ENCODE measurements at regions not wholly inside any gene's neighbourhood (a gene's known extent, or its start where the extent isn't known, plus 50 kb on each side); places are given as distances from the start of the nearest gene placed in this dataset.

DNA sequence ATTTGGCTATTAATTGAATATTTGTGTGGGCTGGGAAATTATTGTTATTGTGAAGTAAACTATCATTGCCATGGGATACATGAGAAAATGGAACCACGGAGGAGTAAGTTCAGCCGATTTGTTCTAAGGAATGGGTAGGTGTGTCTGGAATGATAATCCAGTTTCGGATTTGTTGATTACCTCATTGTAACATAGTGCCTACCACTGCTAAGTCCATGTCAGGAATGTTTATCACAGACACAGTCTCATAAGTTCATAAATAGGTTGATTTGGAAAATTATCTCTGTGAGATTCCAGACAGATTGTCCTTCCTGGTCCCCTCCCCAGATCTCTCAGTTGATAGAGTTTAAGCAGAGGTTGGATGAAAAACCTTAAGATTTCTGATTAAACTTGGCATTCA lies 78.1 kb upstream of the MAST4 start:
- no peaks in the 10 kb centered on the region for H3K36me3 ChIP-seq (ENCODE audit: control insufficient read depth in 2 of 2, insufficient read depth in 1 of 2, low read length in 2 of 2)
- H3K27ac ChIP-seq (ENCODE audit: extremely low read depth, low read depth, low read length): no peak overlapping the region
- ChIA-PET POLR2A (no interaction called here), CTCF (interaction anchor here (0.6 kb wide), 1 partner anchor 307 kb away, joined by 3 read pairs; no protein-coding TSS in a partner anchor)
- H3K4me1 ChIP-seq (ENCODE audit: control insufficient read depth, insufficient read depth, low read length): no peaks in the 10 kb centered on the region
- no peaks in the 10 kb centered on the region; the same call in 1 of the 2 replicates for H3K9me3 ChIP-seq (ENCODE audit: control insufficient read depth, insufficient read depth, low read depth, low read length)
- no peak for TF ChIP-seq ZNF530 (tag by site-specific recombination; IDR thresholded peaks at IDR 0.05; ENCODE audit: low read depth)
- no peak for TF ChIP-seq REPIN1 (tag by site-specific recombination; IDR thresholded peaks at IDR 0.05; ENCODE audit: low read depth)
- no peak for TF ChIP-seq MZF1 (tag by site-specific recombination; IDR thresholded peaks at IDR 0.05; ENCODE audit: borderline replicate concordance)
- TF ChIP-seq, protein P1, sequence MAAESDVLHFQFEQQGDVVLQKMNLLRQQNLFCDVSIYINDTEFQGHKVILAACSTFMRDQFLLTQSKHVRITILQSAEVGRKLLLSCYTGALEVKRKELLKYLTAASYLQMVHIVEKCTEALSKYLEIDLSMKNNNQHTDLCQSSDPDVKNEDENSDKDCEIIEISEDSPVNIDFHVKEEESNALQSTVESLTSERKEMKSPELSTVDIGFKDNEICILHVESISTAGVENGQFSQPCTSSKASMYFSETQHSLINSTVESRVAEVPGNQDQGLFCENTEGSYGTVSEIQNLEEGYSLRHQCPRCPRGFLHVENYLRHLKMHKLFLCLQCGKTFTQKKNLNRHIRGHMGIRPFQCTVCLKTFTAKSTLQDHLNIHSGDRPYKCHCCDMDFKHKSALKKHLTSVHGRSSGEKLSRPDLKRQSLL (tag by site-specific recombination; IDR thresholded peaks at IDR 0.05): no peak
- TF ChIP-seq ZNF121 (tag by site-specific recombination; IDR thresholded peaks at IDR 0.05): no peak
- no peak for TF ChIP-seq ZNF140 (tag by site-specific recombination; IDR thresholded peaks at IDR 0.05)
- TF ChIP-seq ZNF23 (tag by site-specific recombination; IDR thresholded peaks at IDR 0.05; ENCODE audit: borderline replicate concordance): no peak
- no peak for TF ChIP-seq MEIS1 (CRISPR knock-in tag; IDR thresholded peaks at IDR 0.05; ENCODE audit: borderline replicate concordance)
- no peak for TF ChIP-seq SCRT1 (tag by site-specific recombination; IDR thresholded peaks at IDR 0.05; ENCODE audit: borderline replicate concordance)
- no peak for TF ChIP-seq ZNF624 (tag by site-specific recombination; IDR thresholded peaks at IDR 0.05)
- TF ChIP-seq ZNF701 (tag by site-specific recombination; IDR thresholded peaks at IDR 0.05): no peak
- H3K4me3 ChIP-seq (ENCODE audit: low read depth, low read length): no peak overlapping the region

GRCh38 chr5:66518753-66519152 lies 77.4 kb upstream of the MAST4 start:
- no peaks in the 10 kb centered on the region; the same call in 1 of the 2 replicates for H3K9me3 ChIP-seq (ENCODE audit: control insufficient read depth, insufficient read depth, low read depth, low read length)
- no peak overlapping the region for H3K27ac ChIP-seq (ENCODE audit: extremely low read depth, low read depth, low read length)
- H3K4me3 ChIP-seq (ENCODE audit: low read depth, low read length): no peak overlapping the region
- H3K4me1 ChIP-seq (ENCODE audit: control insufficient read depth, insufficient read depth, low read length): no peaks in the 10 kb centered on the region
- H3K36me3 ChIP-seq (ENCODE audit: control insufficient read depth in 2 of 2, insufficient read depth in 1 of 2, low read length in 2 of 2): no peaks in the 10 kb centered on the region
- CTCF ChIA-PET: interaction anchor here (0.6 kb wide), 2 partner anchors 159 to 306 kb away, joined by 3 read pairs; no protein-coding TSS in a partner anchor
- POLR2A ChIA-PET: no interaction called here
- TF ChIP-seq ZNF350 (tag by site-specific recombination; IDR thresholded peaks at IDR 0.05) (no peak), GLIS1 (tag by site-specific recombination; IDR thresholded peaks at IDR 0.05) (no peak), ZNF626 (tag by site-specific recombination; IDR thresholded peaks at IDR 0.05) (no peak), ZNF660 (tag by site-specific recombination; IDR thresholded peaks at IDR 0.05) (no peak), ZNF10 (tag by site-specific recombination; IDR thresholded peaks at IDR 0.05) (no peak), ZNF211 (tag by site-specific recombination; IDR thresholded peaks at IDR 0.05; ENCODE audit: low read depth) (no peak), GLIS2 (tag by site-specific recombination; IDR thresholded peaks at IDR 0.05) (no peak), ZNF391 (tag by site-specific recombination; IDR thresholded peaks at IDR 0.05; ENCODE audit: borderline replicate concordance, low read depth) (no peak), ZNF274 (IDR thresholded peaks at IDR 0.05; ENCODE audit: low read length) (no peak), ZNF274 (tag by site-specific recombination; IDR thresholded peaks at IDR 0.05; ENCODE audit: borderline replicate concordance) (no peak), KLF7 (tag by site-specific recombination; IDR thresholded peaks at IDR 0.05; ENCODE audit: borderline replicate concordance) (no peak), ZNF311 (tag by site-specific recombination; IDR thresholded peaks at IDR 0.05; ENCODE audit: borderline replicate concordance) (no peak), ZNF76 (tag by site-specific recombination; IDR thresholded peaks at IDR 0.05; ENCODE audit: borderline replicate concordance, low read depth) (no peak), ZBTB49 (tag by site-specific recombination; IDR thresholded peaks at IDR 0.05; ENCODE audit: low read depth) (no peak), ZNF768 (tag by site-specific recombination; IDR thresholded peaks at IDR 0.05) (no peak), ZNF146 (tag by site-specific recombination; IDR thresholded peaks at IDR 0.05) (no peak), TSHZ1 (tag by site-specific recombination; IDR thresholded peaks at IDR 0.05; ENCODE audit: borderline replicate concordance) (no peak)
- TF ChIP-seq, protein P2, sequence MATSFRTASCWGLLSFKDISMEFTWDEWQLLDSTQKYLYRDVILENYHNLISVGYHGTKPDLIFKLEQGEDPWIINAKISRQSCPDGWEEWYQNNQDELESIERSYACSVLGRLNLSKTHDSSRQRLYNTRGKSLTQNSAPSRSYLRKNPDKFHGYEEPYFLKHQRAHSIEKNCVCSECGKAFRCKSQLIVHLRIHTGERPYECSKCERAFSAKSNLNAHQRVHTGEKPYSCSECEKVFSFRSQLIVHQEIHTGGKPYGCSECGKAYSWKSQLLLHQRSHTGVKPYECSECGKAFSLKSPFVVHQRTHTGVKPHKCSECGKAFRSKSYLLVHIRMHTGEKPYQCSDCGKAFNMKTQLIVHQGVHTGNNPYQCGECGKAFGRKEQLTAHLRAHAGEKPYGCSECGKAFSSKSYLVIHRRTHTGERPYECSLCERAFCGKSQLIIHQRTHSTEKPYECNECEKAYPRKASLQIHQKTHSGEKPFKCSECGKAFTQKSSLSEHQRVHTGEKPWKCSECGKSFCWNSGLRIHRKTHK (tag by site-specific recombination; IDR thresholded peaks at IDR 0.05): no peak
